GM23338 (cell line): ENCODE measurements at regions not wholly inside any gene's neighbourhood (a gene's known extent, or its start where the extent isn't known, plus 50 kb on each side); places are given as distances from the start of the nearest gene placed in this dataset.

Experiments used
- ATAC-seq: fragments of 200-7000 bp; cut with Tn5 transposase; 3 replicates; pipeline ENCODE4 v1.9.1; 2020
- DNase-seq: peaks from one replicate; pipeline ENCODE4 v3.0.0-alpha.2; 2015; ENCODE audit warnings: low spot score
- H2AFZ ChIP-seq: fragments of 200-600 bp; sonication (generic); 2 replicates; pipeline ENCODE4 v1.8.0; 2016; ENCODE audit warnings: antibody characterized with exemption, mild to moderate bottlenecking, moderate library complexity
- H3F3A ChIP-seq: fragments of 200-600 bp; sonication (generic); replicated peaks from 2 replicates; pipeline ENCODE4 v1.8.0; 2017; ENCODE audit warnings: antibody characterized with exemption, mixed run types, low read depth
- H3K27ac ChIP-seq: fragments of 200-600 bp; sonication (generic); 2 replicates; pipeline ENCODE4 v1.6.1; 2016; ENCODE audit warnings: low read depth
- H3K27me3 ChIP-seq: fragments of 200-600 bp; sonication (generic); 2 replicates; pipeline ENCODE4 v1.8.0; 2016; ENCODE audit warnings: mild to moderate bottlenecking, mixed run types, moderate library complexity; ENCODE audit not compliant: insufficient read depth
- H3K36me3 ChIP-seq: fragments of 200-600 bp; sonication (generic); 2 replicates; pipeline ENCODE4 v1.8.0; 2016; ENCODE audit warnings: mild to moderate bottlenecking; ENCODE audit not compliant: insufficient read depth
- H3K4me1 ChIP-seq: fragments of 200-600 bp; sonication (generic); 2 replicates; pipeline ENCODE4 v1.8.0; 2016; ENCODE audit warnings: mild to moderate bottlenecking, moderate library complexity; ENCODE audit not compliant: insufficient read depth
- H3K4me2 ChIP-seq: fragments of 200-600 bp; sonication (generic); 2 replicates; pipeline ENCODE4 v1.7.1; 2017; ENCODE audit warnings: mixed run types
- H3K4me3 ChIP-seq: fragments of 200-600 bp; sonication (generic); 2 replicates; pipeline ENCODE4 v1.6.1; 2016; ENCODE audit warnings: mixed run types
- H3K79me2 ChIP-seq: fragments of 200-600 bp; sonication (generic); replicated peaks from 2 replicates; pipeline ENCODE4 v1.8.0; 2017; ENCODE audit warnings: mild to moderate bottlenecking; ENCODE audit not compliant: insufficient read depth
- H3K9me2 ChIP-seq: fragments of 200-600 bp; sonication (generic); 2 replicates; pipeline ENCODE4 v1.8.0; 2017; ENCODE audit not compliant: insufficient read depth
- H4K20me1 ChIP-seq: fragments of 200-600 bp; sonication (generic); replicated peaks from 2 replicates; pipeline ENCODE4 v1.8.0; 2017; ENCODE audit warnings: mild to moderate bottlenecking; ENCODE audit not compliant: insufficient read depth
- H3K27ac Mint-ChIP-seq: 2 replicates; pipeline ENCODE4 v1.8.0; 2020; ENCODE audit warnings: inconsistent platforms, mild to moderate bottlenecking, moderate library complexity, mixed read lengths
- H3K27me3 Mint-ChIP-seq: 3 replicates; pipeline ENCODE4 v1.8.0; 2022; ENCODE audit warnings: low read depth, mild to moderate bottlenecking, moderate library complexity, mixed read lengths, inconsistent platforms; ENCODE audit not compliant: insufficient read depth, poor library complexity
- H3K36me3 Mint-ChIP-seq: 3 replicates; pipeline ENCODE4 v1.8.0; 2021; ENCODE audit warnings: low read depth, mild to moderate bottlenecking, inconsistent platforms, moderate library complexity, mixed read lengths
- H3K4me1 Mint-ChIP-seq: 3 replicates; pipeline ENCODE4 v1.8.0; 2020; ENCODE audit warnings: mild to moderate bottlenecking, inconsistent platforms, mixed read lengths
- H3K4me3 Mint-ChIP-seq: 3 replicates; pipeline ENCODE4 v1.8.0; 2021; ENCODE audit warnings: moderate library complexity, mild to moderate bottlenecking, inconsistent platforms, mixed read lengths
- H3K9me3 Mint-ChIP-seq: 3 replicates; pipeline ENCODE4 v1.8.0; 2020; ENCODE audit warnings: moderate library complexity, mild to moderate bottlenecking, inconsistent platforms, mixed read lengths
- CREB1 ChIP-seq: fragments of 250-450 bp; sonication (Bioruptor Pico); IDR thresholded peaks from 2 replicates; pipeline ENCODE4 v1.5.0; 2020; ENCODE audit warnings: low read depth, mild to moderate bottlenecking, moderate library complexity
- EZH2 ChIP-seq: fragments of 200-600 bp; sonication (generic); IDR thresholded peaks from one replicate; pipeline ENCODE4 v1.8.0; 2017; ENCODE audit warnings: antibody characterized with exemption, mild to moderate bottlenecking, low read depth; ENCODE audit not compliant: unreplicated experiment
- EZH2phosphoT487 ChIP-seq: fragments of 200-600 bp; sonication (generic); IDR thresholded peaks from one replicate; pipeline ENCODE4 v1.8.1; 2018; ENCODE audit warnings: antibody characterized with exemption; ENCODE audit not compliant: unreplicated experiment
- JUNB ChIP-seq: IDR thresholded peaks from one replicate; pipeline ENCODE4 v1.6.1; 2016; ENCODE audit warnings: antibody characterized with exemption; ENCODE audit not compliant: unreplicated experiment
- NANOG ChIP-seq: IDR thresholded peaks from 2 replicates; pipeline ENCODE4 v1.6.1; 2016; ENCODE audit warnings: antibody characterized with exemption, borderline replicate concordance
- POLR2AphosphoS5 ChIP-seq: IDR thresholded peaks from 2 replicates; pipeline ENCODE4 v1.6.1; 2016; ENCODE audit warnings: antibody characterized with exemption, low read depth
- STAT1 ChIP-seq: IDR thresholded peaks from one replicate; pipeline ENCODE4 v1.6.1; 2016; ENCODE audit warnings: antibody characterized with exemption; ENCODE audit not compliant: unreplicated experiment
- ZNF114 ChIP-seq: fragments of 250-450 bp; sonication (Bioruptor Pico); IDR thresholded peaks from 2 replicates; pipeline ENCODE4 v1.5.0; 2020; ENCODE audit warnings: mild to moderate bottlenecking, moderate library complexity
- ZNF331 ChIP-seq: fragments of 250-450 bp; sonication (Bioruptor Pico); IDR thresholded peaks from 2 replicates; pipeline ENCODE4 v1.5.0; 2020; ENCODE audit warnings: low read depth, mild to moderate bottlenecking, moderate library complexity
- TF ChIP-seq, protein P1 (sequence below), 2 experiments: fragments of 200-600 bp in 1 of 2; sonication (generic) in 1 of 2; conservative IDR thresholded peaks; 2 replicates each; pipeline versions ENCODE4 v1.5.1 to v1.6.1; 2016 to 2017; ENCODE audit warnings: antibody characterized with exemption in 2 of 2, low read depth in 2 of 2, mild to moderate bottlenecking in 2 of 2, moderate library complexity in 1 of 2
- TF ChIP-seq, protein P2 (sequence below): fragments of 250-450 bp; sonication (Bioruptor Pico); IDR thresholded peaks from 2 replicates; pipeline ENCODE4 v1.5.0; 2020; ENCODE audit warnings: mild to moderate bottlenecking, moderate library complexity
- TF ChIP-seq, protein P3 (sequence below): IDR thresholded peaks from 2 replicates; pipeline ENCODE4 v1.6.1; 2016; ENCODE audit warnings: antibody characterized with exemption
- TF ChIP-seq, protein P4 (sequence below): IDR thresholded peaks from one replicate; pipeline ENCODE4 v1.6.1; 2018; ENCODE audit warnings: antibody characterized with exemption; ENCODE audit not compliant: unreplicated experiment

DNA sequence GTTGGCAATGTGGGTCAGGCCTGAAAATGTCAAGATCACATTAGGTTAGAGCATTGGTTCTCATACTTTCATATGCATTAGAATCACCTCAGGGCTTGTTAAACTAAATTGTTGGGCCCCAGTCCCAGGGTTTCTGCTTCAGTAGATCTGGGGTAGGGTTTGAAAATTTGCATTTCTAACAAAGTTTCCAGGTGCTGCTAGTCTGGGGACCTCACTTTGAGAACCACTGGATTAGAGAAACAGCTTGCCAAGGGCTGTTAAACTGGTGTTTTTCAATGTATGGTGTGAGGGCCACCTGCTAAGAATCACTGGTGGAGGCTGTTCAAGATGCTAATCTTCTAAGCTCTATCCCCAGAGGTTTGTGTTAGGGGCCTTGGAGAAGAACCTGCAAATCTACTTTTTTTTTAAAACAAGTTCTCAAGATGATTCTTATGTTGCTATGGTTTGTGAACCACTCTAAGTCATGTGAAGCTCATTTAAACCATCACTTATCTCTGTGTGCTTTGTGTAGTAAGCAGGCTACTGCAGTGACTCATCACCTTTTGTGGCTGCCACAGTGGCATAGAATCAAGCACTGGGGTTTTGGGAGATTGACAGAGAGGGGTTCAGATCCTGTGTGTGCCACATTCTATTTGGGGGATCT lies 152.2 kb downstream of the S1PR1 start:
- no peak for TF ChIP-seq CREB1 (CRISPR knock-in tag)
- TF ChIP-seq EZH2phosphoT487, result no peak
- TF ChIP-seq NANOG, result no peak
- no peak for TF ChIP-seq JUNB
- TF ChIP-seq ZNF331 (CRISPR knock-in tag), result no peak
- TF ChIP-seq, protein P1, sequence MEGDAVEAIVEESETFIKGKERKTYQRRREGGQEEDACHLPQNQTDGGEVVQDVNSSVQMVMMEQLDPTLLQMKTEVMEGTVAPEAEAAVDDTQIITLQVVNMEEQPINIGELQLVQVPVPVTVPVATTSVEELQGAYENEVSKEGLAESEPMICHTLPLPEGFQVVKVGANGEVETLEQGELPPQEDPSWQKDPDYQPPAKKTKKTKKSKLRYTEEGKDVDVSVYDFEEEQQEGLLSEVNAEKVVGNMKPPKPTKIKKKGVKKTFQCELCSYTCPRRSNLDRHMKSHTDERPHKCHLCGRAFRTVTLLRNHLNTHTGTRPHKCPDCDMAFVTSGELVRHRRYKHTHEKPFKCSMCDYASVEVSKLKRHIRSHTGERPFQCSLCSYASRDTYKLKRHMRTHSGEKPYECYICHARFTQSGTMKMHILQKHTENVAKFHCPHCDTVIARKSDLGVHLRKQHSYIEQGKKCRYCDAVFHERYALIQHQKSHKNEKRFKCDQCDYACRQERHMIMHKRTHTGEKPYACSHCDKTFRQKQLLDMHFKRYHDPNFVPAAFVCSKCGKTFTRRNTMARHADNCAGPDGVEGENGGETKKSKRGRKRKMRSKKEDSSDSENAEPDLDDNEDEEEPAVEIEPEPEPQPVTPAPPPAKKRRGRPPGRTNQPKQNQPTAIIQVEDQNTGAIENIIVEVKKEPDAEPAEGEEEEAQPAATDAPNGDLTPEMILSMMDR (conservative IDR thresholded peaks at IDR 0.05; ENCODE audit: low read depth in 2 of 2), result no peak
- TF ChIP-seq ZNF114, result no peak
- TF ChIP-seq, protein P2, sequence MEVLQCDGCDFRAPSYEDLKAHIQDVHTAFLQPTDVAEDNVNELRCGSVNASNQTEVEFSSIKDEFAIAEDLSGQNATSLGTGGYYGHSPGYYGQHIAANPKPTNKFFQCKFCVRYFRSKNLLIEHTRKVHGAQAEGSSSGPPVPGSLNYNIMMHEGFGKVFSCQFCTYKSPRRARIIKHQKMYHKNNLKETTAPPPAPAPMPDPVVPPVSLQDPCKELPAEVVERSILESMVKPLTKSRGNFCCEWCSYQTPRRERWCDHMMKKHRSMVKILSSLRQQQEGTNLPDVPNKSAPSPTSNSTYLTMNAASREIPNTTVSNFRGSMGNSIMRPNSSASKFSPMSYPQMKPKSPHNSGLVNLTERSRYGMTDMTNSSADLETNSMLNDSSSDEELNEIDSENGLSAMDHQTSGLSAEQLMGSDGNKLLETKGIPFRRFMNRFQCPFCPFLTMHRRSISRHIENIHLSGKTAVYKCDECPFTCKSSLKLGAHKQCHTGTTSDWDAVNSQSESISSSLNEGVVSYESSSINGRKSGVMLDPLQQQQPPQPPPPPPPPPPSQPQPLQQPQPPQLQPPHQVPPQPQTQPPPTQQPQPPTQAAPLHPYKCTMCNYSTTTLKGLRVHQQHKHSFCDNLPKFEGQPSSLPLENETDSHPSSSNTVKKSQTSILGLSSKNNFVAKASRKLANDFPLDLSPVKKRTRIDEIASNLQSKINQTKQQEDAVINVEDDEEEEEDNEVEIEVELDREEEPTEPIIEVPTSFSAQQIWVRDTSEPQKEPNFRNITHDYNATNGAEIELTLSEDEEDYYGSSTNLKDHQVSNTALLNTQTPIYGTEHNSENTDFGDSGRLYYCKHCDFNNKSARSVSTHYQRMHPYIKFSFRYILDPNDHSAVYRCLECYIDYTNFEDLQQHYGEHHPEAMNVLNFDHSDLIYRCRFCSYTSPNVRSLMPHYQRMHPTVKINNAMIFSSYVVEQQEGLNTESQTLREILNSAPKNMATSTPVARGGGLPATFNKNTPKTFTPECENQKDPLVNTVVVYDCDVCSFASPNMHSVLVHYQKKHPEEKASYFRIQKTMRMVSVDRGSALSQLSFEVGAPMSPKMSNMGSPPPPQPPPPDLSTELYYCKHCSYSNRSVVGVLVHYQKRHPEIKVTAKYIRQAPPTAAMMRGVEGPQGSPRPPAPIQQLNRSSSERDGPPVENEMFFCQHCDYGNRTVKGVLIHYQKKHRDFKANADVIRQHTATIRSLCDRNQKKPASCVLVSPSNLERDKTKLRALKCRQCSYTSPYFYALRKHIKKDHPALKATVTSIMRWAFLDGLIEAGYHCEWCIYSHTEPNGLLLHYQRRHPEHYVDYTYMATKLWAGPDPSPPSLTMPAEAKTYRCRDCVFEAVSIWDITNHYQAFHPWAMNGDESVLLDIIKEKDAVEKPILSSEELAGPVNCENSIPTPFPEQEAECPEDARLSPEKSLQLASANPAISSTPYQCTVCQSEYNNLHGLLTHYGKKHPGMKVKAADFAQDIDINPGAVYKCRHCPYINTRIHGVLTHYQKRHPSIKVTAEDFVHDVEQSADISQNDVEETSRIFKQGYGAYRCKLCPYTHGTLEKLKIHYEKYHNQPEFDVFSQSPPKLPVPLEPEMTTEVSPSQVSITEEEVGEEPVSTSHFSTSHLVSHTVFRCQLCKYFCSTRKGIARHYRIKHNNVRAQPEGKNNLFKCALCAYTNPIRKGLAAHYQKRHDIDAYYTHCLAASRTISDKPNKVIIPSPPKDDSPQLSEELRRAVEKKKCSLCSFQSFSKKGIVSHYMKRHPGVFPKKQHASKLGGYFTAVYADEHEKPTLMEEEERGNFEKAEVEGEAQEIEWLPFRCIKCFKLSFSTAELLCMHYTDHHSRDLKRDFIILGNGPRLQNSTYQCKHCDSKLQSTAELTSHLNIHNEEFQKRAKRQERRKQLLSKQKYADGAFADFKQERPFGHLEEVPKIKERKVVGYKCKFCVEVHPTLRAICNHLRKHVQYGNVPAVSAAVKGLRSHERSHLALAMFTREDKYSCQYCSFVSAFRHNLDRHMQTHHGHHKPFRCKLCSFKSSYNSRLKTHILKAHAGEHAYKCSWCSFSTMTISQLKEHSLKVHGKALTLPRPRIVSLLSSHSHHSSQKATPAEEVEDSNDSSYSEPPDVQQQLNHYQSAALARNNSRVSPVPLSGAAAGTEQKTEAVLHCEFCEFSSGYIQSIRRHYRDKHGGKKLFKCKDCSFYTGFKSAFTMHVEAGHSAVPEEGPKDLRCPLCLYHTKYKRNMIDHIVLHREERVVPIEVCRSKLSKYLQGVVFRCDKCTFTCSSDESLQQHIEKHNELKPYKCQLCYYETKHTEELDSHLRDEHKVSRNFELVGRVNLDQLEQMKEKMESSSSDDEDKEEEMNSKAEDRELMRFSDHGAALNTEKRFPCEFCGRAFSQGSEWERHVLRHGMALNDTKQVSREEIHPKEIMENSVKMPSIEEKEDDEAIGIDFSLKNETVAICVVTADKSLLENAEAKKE, result no peak
- TF ChIP-seq, protein P3, sequence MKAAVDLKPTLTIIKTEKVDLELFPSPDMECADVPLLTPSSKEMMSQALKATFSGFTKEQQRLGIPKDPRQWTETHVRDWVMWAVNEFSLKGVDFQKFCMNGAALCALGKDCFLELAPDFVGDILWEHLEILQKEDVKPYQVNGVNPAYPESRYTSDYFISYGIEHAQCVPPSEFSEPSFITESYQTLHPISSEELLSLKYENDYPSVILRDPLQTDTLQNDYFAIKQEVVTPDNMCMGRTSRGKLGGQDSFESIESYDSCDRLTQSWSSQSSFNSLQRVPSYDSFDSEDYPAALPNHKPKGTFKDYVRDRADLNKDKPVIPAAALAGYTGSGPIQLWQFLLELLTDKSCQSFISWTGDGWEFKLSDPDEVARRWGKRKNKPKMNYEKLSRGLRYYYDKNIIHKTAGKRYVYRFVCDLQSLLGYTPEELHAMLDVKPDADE, result no peak
- TF ChIP-seq EZH2, result no peak
- TF ChIP-seq, protein P4, sequence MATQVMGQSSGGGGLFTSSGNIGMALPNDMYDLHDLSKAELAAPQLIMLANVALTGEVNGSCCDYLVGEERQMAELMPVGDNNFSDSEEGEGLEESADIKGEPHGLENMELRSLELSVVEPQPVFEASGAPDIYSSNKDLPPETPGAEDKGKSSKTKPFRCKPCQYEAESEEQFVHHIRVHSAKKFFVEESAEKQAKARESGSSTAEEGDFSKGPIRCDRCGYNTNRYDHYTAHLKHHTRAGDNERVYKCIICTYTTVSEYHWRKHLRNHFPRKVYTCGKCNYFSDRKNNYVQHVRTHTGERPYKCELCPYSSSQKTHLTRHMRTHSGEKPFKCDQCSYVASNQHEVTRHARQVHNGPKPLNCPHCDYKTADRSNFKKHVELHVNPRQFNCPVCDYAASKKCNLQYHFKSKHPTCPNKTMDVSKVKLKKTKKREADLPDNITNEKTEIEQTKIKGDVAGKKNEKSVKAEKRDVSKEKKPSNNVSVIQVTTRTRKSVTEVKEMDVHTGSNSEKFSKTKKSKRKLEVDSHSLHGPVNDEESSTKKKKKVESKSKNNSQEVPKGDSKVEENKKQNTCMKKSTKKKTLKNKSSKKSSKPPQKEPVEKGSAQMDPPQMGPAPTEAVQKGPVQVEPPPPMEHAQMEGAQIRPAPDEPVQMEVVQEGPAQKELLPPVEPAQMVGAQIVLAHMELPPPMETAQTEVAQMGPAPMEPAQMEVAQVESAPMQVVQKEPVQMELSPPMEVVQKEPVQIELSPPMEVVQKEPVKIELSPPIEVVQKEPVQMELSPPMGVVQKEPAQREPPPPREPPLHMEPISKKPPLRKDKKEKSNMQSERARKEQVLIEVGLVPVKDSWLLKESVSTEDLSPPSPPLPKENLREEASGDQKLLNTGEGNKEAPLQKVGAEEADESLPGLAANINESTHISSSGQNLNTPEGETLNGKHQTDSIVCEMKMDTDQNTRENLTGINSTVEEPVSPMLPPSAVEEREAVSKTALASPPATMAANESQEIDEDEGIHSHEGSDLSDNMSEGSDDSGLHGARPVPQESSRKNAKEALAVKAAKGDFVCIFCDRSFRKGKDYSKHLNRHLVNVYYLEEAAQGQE, result no peak
- no peak for TF ChIP-seq POLR2AphosphoS5
- TF ChIP-seq STAT1, result no peak
- H4K20me1 ChIP-seq, result no peaks in the 10 kb centered on the region
- no peaks in the 10 kb centered on the region for H3F3A ChIP-seq
- H3K4me1 ChIP-seq, result no peaks in the 10 kb centered on the region
- H3K27ac ChIP-seq, result no peak overlapping the region
- no peak for ATAC-seq
- DNase-seq, result no peak
- H3K4me2 ChIP-seq, result no peak overlapping the region
- H3K4me3 Mint-ChIP-seq, result no peak overlapping the region
- H3K27ac Mint-ChIP-seq, result no peak overlapping the region
- H2AFZ ChIP-seq, result no peak overlapping the region
- no peaks in the 10 kb centered on the region for H3K79me2 ChIP-seq
- 0 out of 2 replicates have a peak, but pooled peaks cover 12% of the 10 kb centered on the region for H3K9me2 ChIP-seq
- H3K4me3 ChIP-seq, result no peak overlapping the region
- H3K36me3 Mint-ChIP-seq, result peaks cover 19% of the 10 kb centered on the region
- H3K27me3 Mint-ChIP-seq, result peaks cover 5% of the 10 kb centered on the region
- H3K9me3 Mint-ChIP-seq, result peaks cover 25% of the 10 kb centered on the region
- H3K4me1 Mint-ChIP-seq, result peaks cover 3% of the 10 kb centered on the region; the same call in 2 of the 3 replicates
- no peaks in the 10 kb centered on the region for H3K36me3 ChIP-seq
- H3K27me3 ChIP-seq, result no peaks in the 10 kb centered on the region
